ENCODE measurements at regions not wholly inside any gene's neighbourhood (a gene's known extent, or its start where the extent isn't known, plus 50 kb on each side); places are given as distances from the start of the nearest gene placed in this dataset.

DNA sequence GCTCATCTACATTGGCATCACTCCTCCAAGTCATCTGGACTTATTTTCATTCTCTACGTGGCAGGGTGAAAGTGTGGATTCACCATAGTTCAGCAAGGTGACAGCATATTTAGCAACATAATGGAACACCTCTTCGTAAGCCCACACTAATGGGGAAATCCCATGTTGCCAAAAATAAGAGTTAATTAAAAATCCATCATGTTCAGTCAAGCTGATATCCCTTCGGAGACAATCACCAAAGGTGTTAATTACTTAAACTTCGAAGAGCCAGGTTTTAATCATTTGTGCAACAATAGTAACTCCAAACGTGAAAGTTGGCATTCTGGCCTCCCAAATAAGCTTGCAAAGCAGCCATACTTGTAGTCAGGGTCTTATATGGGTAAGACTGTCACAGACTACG is 242.9 kb downstream of the NSG2 start:
- no peak overlapping the region for H4K8ac ChIP-seq (ENCODE audit: extremely low read depth, insufficient read depth, low read length)
- H3K4ac ChIP-seq (replicated peaks; ENCODE audit: insufficient read length, low read depth, low read length) = no peak overlapping the region
- no peak for DNase-seq (ENCODE audit: low read depth in 1 of 2, low spot score in 2 of 2)
- TF ChIP-seq, protein P1, sequence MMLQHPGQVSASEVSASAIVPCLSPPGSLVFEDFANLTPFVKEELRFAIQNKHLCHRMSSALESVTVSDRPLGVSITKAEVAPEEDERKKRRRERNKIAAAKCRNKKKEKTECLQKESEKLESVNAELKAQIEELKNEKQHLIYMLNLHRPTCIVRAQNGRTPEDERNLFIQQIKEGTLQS (IDR thresholded peaks at IDR 0.05; ENCODE audit: insufficient read depth, low read depth, low read length) = no peak
- no peak for TF ChIP-seq TAF7 (optimal IDR thresholded peaks at IDR 0.05; ENCODE audit: borderline replicate concordance, low read depth, low read length)
- TF ChIP-seq POLR2A (IDR thresholded peaks at IDR 0.05; ENCODE audit: control extremely low read depth in 1 of 2, low read depth in 2 of 2, low read length in 2 of 2) = no peak
- TF ChIP-seq RNF2 (IDR thresholded peaks at IDR 0.05; ENCODE audit: borderline replicate concordance, low read depth, low read length, missing control alignments, poor library complexity, severe bottlenecking) = no peak
- TF ChIP-seq GABPA (IDR thresholded peaks at IDR 0.05; ENCODE audit: borderline replicate concordance, insufficient read depth, low read length) = no peak
- TF ChIP-seq RXRA (IDR thresholded peaks at IDR 0.05; ENCODE audit: insufficient read depth, low read depth, low read length) = no peak
- TF ChIP-seq CBX5 (IDR thresholded peaks at IDR 0.05; ENCODE audit: low read depth, low read length) = no peak
- no peak for TF ChIP-seq TEAD4 (IDR thresholded peaks at IDR 0.05; ENCODE audit: low read depth, low read length)
- TF ChIP-seq YY1 (IDR thresholded peaks at IDR 0.05; ENCODE audit: low read depth, low read length) = no peak
- no peak for TF ChIP-seq CEBPB (IDR thresholded peaks at IDR 0.05; ENCODE audit: low read depth, low read length)
- TF ChIP-seq EZH2 (IDR thresholded peaks at IDR 0.05; ENCODE audit: low read depth, low read length, severe bottlenecking) = no peak
- TF ChIP-seq CREB1 (IDR thresholded peaks at IDR 0.05) = no peak
- no peak for TF ChIP-seq GTF2F1 (IDR thresholded peaks at IDR 0.05; ENCODE audit: borderline replicate concordance, low read depth, low read length)

More for the DNA sequence above, 242.9 kb downstream of the NSG2 start:
- Histone ChIP-seq H3K36me3 (ENCODE audit: control insufficient read depth in 2 of 4, insufficient read depth in 4 of 4, low read length in 3 of 4) (no peaks in the 10 kb centered on the region), H3K79me1 (ENCODE audit: low read depth, low read length) (no peaks in the 10 kb centered on the region; the same call in 1 of the 2 replicates), H2BK5ac (ENCODE audit: low read depth, low read length) (no peak overlapping the region), H2BK20ac (ENCODE audit: low read length) (no peak overlapping the region), H3K27me3 (replicated peaks in 1 of 4; ENCODE audit: control insufficient read depth in 3 of 4, extremely low read depth in 1 of 4, insufficient read depth in 3 of 4, low read length in 3 of 4) (peaks cover 0 to 1% (median 0%) of the 10 kb centered on the region in 4 experiments; a peak in 2 of 7 replicates), H2AK5ac (ENCODE audit: low read depth, low read length) (no peak overlapping the region), H3K27ac (ENCODE audit: low read depth, low read length) (no peak overlapping the region), H3K18ac (ENCODE audit: extremely low read depth, low read length) (no peak overlapping the region), H3K23ac (ENCODE audit: insufficient read length) (no peak overlapping the region), H3K9me3 (ENCODE audit: insufficient read depth in 2 of 2, low read depth in 1 of 2, low read length in 1 of 2) (no peaks in the 10 kb centered on the region; a peak in 1 of 4 replicates), H2BK15ac (ENCODE audit: low read length) (no peak overlapping the region), H2BK12ac (ENCODE audit: low read depth, low read length) (no peak overlapping the region), H2BK120ac (replicated peaks; ENCODE audit: low read depth, low read length) (no peak overlapping the region), H3K14ac (ENCODE audit: insufficient read length) (no peak overlapping the region), H4K5ac (ENCODE audit: insufficient read length, low read depth, low read length) (no peak overlapping the region), H3K79me2 (ENCODE audit: control insufficient read depth in 1 of 2, insufficient read depth in 2 of 2, low read length in 2 of 2) (no peaks in the 10 kb centered on the region), H3K4me1 (replicated peaks in 1 of 4; ENCODE audit: control insufficient read depth in 3 of 4, insufficient read depth in 4 of 4, low read length in 3 of 4) (no peaks in the 10 kb centered on the region), H2AFZ (ENCODE audit: low read length) (no peak overlapping the region), H4K20me1 (replicated peaks in 1 of 2; ENCODE audit: control insufficient read depth in 1 of 2, insufficient read depth in 2 of 2, low read length in 2 of 2) (no peaks in the 10 kb centered on the region), H3K23me2 (ENCODE audit: low read depth, low read length) (no peaks in the 10 kb centered on the region), H3K56ac (replicated peaks; ENCODE audit: insufficient read length, low read depth, low read length) (no peak overlapping the region), H3K9ac (replicated peaks in 1 of 4; ENCODE audit: extremely low read depth in 1 of 4, low read depth in 3 of 4, low read length in 3 of 4) (no peak overlapping the region), H3K4me2 (ENCODE audit: insufficient read depth in 1 of 2, low read depth in 2 of 2, low read length in 2 of 2) (no peak overlapping the region), H3K4me3 (ENCODE audit: extremely low read depth in 1 of 4, insufficient read depth in 2 of 4, low read depth in 3 of 4, low read length in 4 of 4) (no peak overlapping the region), H4K91ac (replicated peaks; ENCODE audit: insufficient read length, low read length) (no peak overlapping the region)
- POLR2A ChIA-PET (ENCODE audit: partially characterized antibody) = no interaction called here
- no peak for FAIRE-seq
- 89% methylated on average over 6 of the region's 6 CpGs; no CpG with 5 or more reads in 1 of the 2 experiments for WGBS, 2 experiments (ENCODE audit: extremely low coverage in 1 of 2, insufficient coverage in 1 of 2, insufficient read length in 1 of 2, insufficient replicate concordance in 2 of 2, low coverage in 1 of 2, low lambda C conversion rate in 2 of 2, missing lambda C conversion rate in 1 of 2)
- CTCF ChIA-PET (ENCODE audit: partially characterized antibody) = interaction anchor here (0.7 kb wide), 1 partner anchor 39 kb away, joined by 3 read pairs; no protein-coding TSS in a partner anchor
